Adrenal gland (tissue), 5 donors: ENCODE measurements at regions not wholly inside any gene's neighbourhood (a gene's known extent, or its start where the extent isn't known, plus 50 kb on each side); places are given as distances from the start of the nearest gene placed in this dataset.

Source experiments
- CTCF ChIP-seq, 6 experiments: fragments of 450-650 bp in 4 of 6; fragments of 200-600 bp in 2 of 6; sonication (generic) in 1 of 6; IDR thresholded peaks; 1 replicate in 5 of 6; 2 replicates in 1 of 6; pipeline versions ENCODE4 v1.5.1 to v1.8.0; 2016 to 2021; ENCODE audit warnings: antibody characterized with exemption in 6 of 6, mild to moderate bottlenecking in 2 of 6, moderate library complexity in 1 of 6
- POLR2A ChIP-seq, 2 donors: fragments of 450-650 bp; IDR thresholded peaks; one replicate each; pipeline ENCODE4 v1.6.1; 2017; ENCODE audit warnings: antibody characterized with exemption in 2 of 2, mild to moderate bottlenecking in 2 of 2, moderate library complexity in 1 of 2
- donor health status: DM: no; HTN: no; CAD: no.

- TF ChIP-seq CTCF (IDR thresholded peaks at IDR 0.05), result no peak
- no peak for TF ChIP-seq POLR2A (IDR thresholded peaks at IDR 0.05)
Observed at GRCh38 chr6:145034664-145035063, 700.7 kb downstream of the EPM2A start.
